HG03025 (cell line): ENCODE measurements at regions not wholly inside any gene's neighbourhood (a gene's known extent, or its start where the extent isn't known, plus 50 kb on each side); places are given as distances from the start of the nearest gene placed in this dataset.
"Not testable (repeated sequence)": the region's sequence is repeated elsewhere in the genome, so short reads cannot be mapped to it uniquely, and the experiment has no call there.

Source experiments
- ATAC-seq: cut with Tn5 transposase; IDR thresholded peaks from one replicate; pipeline ENCODE4 v1.9.1; 2021; ENCODE audit warnings: mild to moderate bottlenecking, moderate library complexity; ENCODE audit not compliant: unreplicated experiment, low FRiP score

GRCh38 chr2:22360735-22361374, 1024.1 kb upstream of the KLHL29 start:
- no peak for ATAC-seq

- no peak for ATAC-seq
These were observed 1023.4 kb upstream of the KLHL29 start for GRCh38 chr2:22361571-22361970.

- no peak for ATAC-seq
These were observed 1009.9 kb upstream of the KLHL29 start for GRCh38 chr2:22375096-22375495.

- ATAC-seq, result no peak
These were observed 1007.7 kb upstream of the KLHL29 start for GRCh38 chr2:22377268-22377667.

GRCh38 chr2:22382479-22383169, 1002.4 kb upstream of the KLHL29 start:
- no peak for ATAC-seq

GRCh38 chr2:22397847-22398246, 987.1 kb upstream of the KLHL29 start:
- ATAC-seq, result no peak

GRCh38 chr2:22403748-22404147, 981.2 kb upstream of the KLHL29 start:
- no peak for ATAC-seq

GRCh38 chr2:22406625-22407024, 978.4 kb upstream of the KLHL29 start:
- no peak for ATAC-seq

- no peak for ATAC-seq
These were observed 964.9 kb upstream of the KLHL29 start for GRCh38 chr2:22420076-22420475.

GRCh38 chr2:22442051-22442450, 942.9 kb upstream of the KLHL29 start:
- ATAC-seq, result no peak

GRCh38 chr2:22444281-22444680, 940.7 kb upstream of the KLHL29 start:
- ATAC-seq, result no peak

- no peak for ATAC-seq
These were observed 935.3 kb upstream of the KLHL29 start for GRCh38 chr2:22449696-22450095.

- ATAC-seq, result no peak
These were observed 934.1 kb upstream of the KLHL29 start for GRCh38 chr2:22450831-22451230.

GRCh38 chr2:22454826-22455485, 930.0 kb upstream of the KLHL29 start:
- ATAC-seq, result no peak

- ATAC-seq, result no peak
These were observed 926.5 kb upstream of the KLHL29 start for GRCh38 chr2:22458440-22458839.

- ATAC-seq, result not testable (repeated sequence)
These were observed 909.9 kb upstream of the KLHL29 start for GRCh38 chr2:22475103-22475502.

GRCh38 chr2:22478329-22478728, 906.6 kb upstream of the KLHL29 start:
- no peak for ATAC-seq

- ATAC-seq, result no peak
These were observed 903.3 kb upstream of the KLHL29 start for GRCh38 chr2:22481486-22482259.

GRCh38 chr2:22483036-22483435, 901.9 kb upstream of the KLHL29 start:
- no peak for ATAC-seq

GRCh38 chr2:22485486-22485885, 899.5 kb upstream of the KLHL29 start:
- ATAC-seq, result no peak

GRCh38 chr2:22486343-22486742, 898.6 kb upstream of the KLHL29 start:
- ATAC-seq, result no peak
